ENCODE measurements at regions not wholly inside any gene's neighbourhood (a gene's known extent, or its start where the extent isn't known, plus 50 kb on each side); places are given as distances from the start of the nearest gene placed in this dataset.
"Not testable (repeated sequence)": the region's sequence is repeated elsewhere in the genome, so short reads cannot be mapped to it uniquely, and the experiment has no call there.

GRCh38 chr3:90197383-90197782 lies 1090.0 kb downstream of the EPHA3 start:
- 93 to 95% methylated on average over 4 of the region's 4 CpGs for WGBS, 2 experiments
- H3K4me1 ChIP-seq (ENCODE audit: control insufficient read depth, insufficient read depth, low read length); H3K9me3 ChIP-seq (ENCODE audit: control insufficient read depth, low read length); H3K27ac ChIP-seq (ENCODE audit: insufficient read depth, low read depth, low read length, poor library complexity, severe bottlenecking); H3K4me3 ChIP-seq (ENCODE audit: insufficient read depth, low read depth, low read length); H3K36me3 ChIP-seq (ENCODE audit: control insufficient read depth, insufficient read depth, low read length); H3K27me3 ChIP-seq (ENCODE audit: control insufficient read depth, insufficient read depth, low read length, poor library complexity, severe bottlenecking): not testable (repeated sequence)

GRCh38 chr3:90202931-90203330 lies 1095.5 kb downstream of the EPHA3 start:
- 84 to 89% methylated on average over 2 of the region's 2 CpGs for WGBS, 2 experiments
- not testable (repeated sequence) for H3K36me3 ChIP-seq (ENCODE audit: control insufficient read depth, insufficient read depth, low read length); H3K9me3 ChIP-seq (ENCODE audit: control insufficient read depth, low read length); H3K27ac ChIP-seq (ENCODE audit: insufficient read depth, low read depth, low read length, poor library complexity, severe bottlenecking); H3K27me3 ChIP-seq (ENCODE audit: control insufficient read depth, insufficient read depth, low read length, poor library complexity, severe bottlenecking); H3K4me1 ChIP-seq (ENCODE audit: control insufficient read depth, insufficient read depth, low read length); H3K4me3 ChIP-seq (ENCODE audit: insufficient read depth, low read depth, low read length)

- 72 to 77% methylated on average over 2 of the region's 2 CpGs for WGBS, 2 experiments
- H3K9me3 ChIP-seq (ENCODE audit: control insufficient read depth, low read length): not testable (repeated sequence)
These were observed 1099.1 kb downstream of the EPHA3 start for GRCh38 chr3:90206482-90206881.

GRCh38 chr3:90207353-90208097 lies 1100.1 kb downstream of the EPHA3 start:
- 91 to 92% methylated on average over 3 to 5 of the region's 5 CpGs for WGBS, 2 experiments

More at GRCh38 chr3:90206482-90206881, 1099.1 kb downstream of the EPHA3 start:
- not testable (repeated sequence) for H3K27me3 ChIP-seq (ENCODE audit: control insufficient read depth, insufficient read depth, low read length, poor library complexity, severe bottlenecking); H3K27ac ChIP-seq (ENCODE audit: insufficient read depth, low read depth, low read length, poor library complexity, severe bottlenecking); H3K36me3 ChIP-seq (ENCODE audit: control insufficient read depth, insufficient read depth, low read length); H3K4me1 ChIP-seq (ENCODE audit: control insufficient read depth, insufficient read depth, low read length); H3K4me3 ChIP-seq (ENCODE audit: insufficient read depth, low read depth, low read length)

GRCh38 chr3:90221900-90222299 lies 1114.5 kb downstream of the EPHA3 start:
- Histone ChIP-seq H3K9me3 (ENCODE audit: control insufficient read depth, low read length) (peaks cover 5% of the 10 kb centered on the region), H3K27me3 (ENCODE audit: control insufficient read depth, insufficient read depth, low read length, poor library complexity, severe bottlenecking) (no peaks in the 10 kb centered on the region), H3K4me3 (ENCODE audit: insufficient read depth, low read depth, low read length) (no peak overlapping the region), H3K27ac (ENCODE audit: insufficient read depth, low read depth, low read length, poor library complexity, severe bottlenecking) (no peak overlapping the region), H3K4me1 (ENCODE audit: control insufficient read depth, insufficient read depth, low read length) (no peaks in the 10 kb centered on the region), H3K36me3 (ENCODE audit: control insufficient read depth, insufficient read depth, low read length) (no peaks in the 10 kb centered on the region)
- 76 to 93% methylated on average over 3 to 4 of the region's 4 CpGs for WGBS, 2 experiments

More at GRCh38 chr3:90207353-90208097, 1100.1 kb downstream of the EPHA3 start:
- H3K27ac ChIP-seq (ENCODE audit: insufficient read depth, low read depth, low read length, poor library complexity, severe bottlenecking); H3K9me3 ChIP-seq (ENCODE audit: control insufficient read depth, low read length); H3K4me3 ChIP-seq (ENCODE audit: insufficient read depth, low read depth, low read length); H3K4me1 ChIP-seq (ENCODE audit: control insufficient read depth, insufficient read depth, low read length); H3K36me3 ChIP-seq (ENCODE audit: control insufficient read depth, insufficient read depth, low read length); H3K27me3 ChIP-seq (ENCODE audit: control insufficient read depth, insufficient read depth, low read length, poor library complexity, severe bottlenecking): not testable (repeated sequence)

- H3K4me1 ChIP-seq (ENCODE audit: control insufficient read depth, insufficient read depth, low read length): no peaks in the 10 kb centered on the region
- no peaks in the 10 kb centered on the region for H3K9me3 ChIP-seq (ENCODE audit: control insufficient read depth, low read length)
- H3K4me3 ChIP-seq (ENCODE audit: insufficient read depth, low read depth, low read length): no peak overlapping the region
- H3K27me3 ChIP-seq (ENCODE audit: control insufficient read depth, insufficient read depth, low read length, poor library complexity, severe bottlenecking): no peaks in the 10 kb centered on the region
- no peak overlapping the region for H3K27ac ChIP-seq (ENCODE audit: insufficient read depth, low read depth, low read length, poor library complexity, severe bottlenecking)
- 83 to 94% methylated on average over 1 of the region's 1 CpG for WGBS, 2 experiments
- no peaks in the 10 kb centered on the region for H3K36me3 ChIP-seq (ENCODE audit: control insufficient read depth, insufficient read depth, low read length)
These were observed 1134.1 kb downstream of the EPHA3 start for GRCh38 chr3:90241481-90241880.

- H3K36me3 ChIP-seq (ENCODE audit: control insufficient read depth, insufficient read depth, low read length): no peaks in the 10 kb centered on the region
- WGBS, 2 experiments: 74% methylated on average over 2 of the region's 2 CpGs; no CpG with 5 or more reads in 1 of the 2 experiments
- no peak overlapping the region for H3K27ac ChIP-seq (ENCODE audit: insufficient read depth, low read depth, low read length, poor library complexity, severe bottlenecking)
- no peaks in the 10 kb centered on the region for H3K9me3 ChIP-seq (ENCODE audit: control insufficient read depth, low read length)
- H3K27me3 ChIP-seq (ENCODE audit: control insufficient read depth, insufficient read depth, low read length, poor library complexity, severe bottlenecking): no peaks in the 10 kb centered on the region
- H3K4me3 ChIP-seq (ENCODE audit: insufficient read depth, low read depth, low read length): no peak overlapping the region
- H3K4me1 ChIP-seq (ENCODE audit: control insufficient read depth, insufficient read depth, low read length): no peaks in the 10 kb centered on the region
These were observed 1145.7 kb downstream of the EPHA3 start for GRCh38 chr3:90253131-90253530.

- Histone ChIP-seq H3K27me3 (ENCODE audit: control insufficient read depth, insufficient read depth, low read length, poor library complexity, severe bottlenecking) (no peaks in the 10 kb centered on the region), H3K4me3 (ENCODE audit: insufficient read depth, low read depth, low read length) (no peak overlapping the region), H3K27ac (ENCODE audit: insufficient read depth, low read depth, low read length, poor library complexity, severe bottlenecking) (no peak overlapping the region), H3K4me1 (ENCODE audit: control insufficient read depth, insufficient read depth, low read length) (no peaks in the 10 kb centered on the region), H3K36me3 (ENCODE audit: control insufficient read depth, insufficient read depth, low read length) (no peaks in the 10 kb centered on the region), H3K9me3 (ENCODE audit: control insufficient read depth, low read length) (peaks cover 3% of the 10 kb centered on the region)
- 79 to 83% methylated on average over 6 of the region's 6 CpGs for WGBS, 2 experiments
These were observed 1154.3 kb downstream of the EPHA3 start for GRCh38 chr3:90261481-90262433.
